GM12878 (cell line): ENCODE measurements at regions not wholly inside any gene's neighbourhood (a gene's known extent, or its start where the extent isn't known, plus 50 kb on each side); places are given as distances from the start of the nearest gene placed in this dataset.

ENCODE experiments used
- ATAC-seq: fragments of 200-7000 bp; cut with Tn5 transposase; 3 replicates; pipeline ENCODE4 v1.9.1; 2020; ENCODE audit warnings: mild to moderate bottlenecking, moderate library complexity
- BruUV-seq: library from RNA; stranded (reverse); fragments of 400-500 nt; replicated peaks from 2 replicates; lab custom pipeline; 2021; lab: Mats Ljungman, UMichigan
- CTCF ChIA-PET: fragments of 300-600 bp; sonication (Branson Sonifier 250); formaldehyde crosslinking; extraction: SDS; loops from one replicate; lab custom pipeline; 2021; ENCODE audit warnings: inconsistent platforms; lab: Yijun Ruan, JAX
- POLR2A ChIA-PET: fragments of 350-600 bp; formaldehyde crosslinking; extraction: SDS; loops from one replicate; lab custom pipeline; 2021; ENCODE audit warnings: inconsistent platforms; lab: Charles Lee
- RAD21 ChIA-PET: fragments of 300-600 bp; sonication (Branson Sonifier 250); formaldehyde crosslinking; loops from one replicate; lab custom pipeline; 2023; ENCODE audit warnings: antibody characterized with exemption; ENCODE audit not compliant: unreplicated experiment; lab: Charles Lee
- SMC1A ChIA-PET: fragments of 300-600 bp; sonication (Branson Sonifier 250); formaldehyde crosslinking; loops from one replicate; lab custom pipeline; 2023; ENCODE audit not compliant: unreplicated experiment, uncharacterized antibody; lab: Charles Lee
- DNase-seq: peaks from one replicate; pipeline ENCODE4 v3.0.0-alpha.2; 2011; ENCODE audit warnings: low read depth, low spot score
- FAIRE-seq: peaks from 3 replicates; lab custom pipeline; 2011; peaks lifted over from hg19 to GRCh38; lab: Jason Lieb, UNC
- H2AFZ ChIP-seq: 2 replicates; pipeline ENCODE4 v1.6.0; 2011; ENCODE audit warnings: low read depth, low read length, control low read depth; ENCODE audit not compliant: control insufficient read depth
- H3K27ac ChIP-seq: 2 replicates; pipeline ENCODE4 v1.5.1; 2011; ENCODE audit warnings: control low read depth; ENCODE audit not compliant: control insufficient read depth, insufficient read depth
- H3K27me3 ChIP-seq, 2 experiments: replicated peaks in 1 of 2; 2 replicates each; pipeline versions ENCODE4 v1.6.0 to v1.6.1; 2011; ENCODE audit warnings: low read length in 1 of 2; ENCODE audit not compliant: control insufficient read depth in 2 of 2, insufficient read depth in 2 of 2
- H3K36me3 ChIP-seq, 2 experiments: 2 replicates each; pipeline ENCODE4 v1.5.1; 2011; ENCODE audit warnings: low read length in 1 of 2; ENCODE audit not compliant: control insufficient read depth in 2 of 2, insufficient read depth in 2 of 2
- H3K4me1 ChIP-seq: 2 replicates; pipeline ENCODE4 v1.6.1; 2011; ENCODE audit warnings: mild to moderate bottlenecking, low read length, moderate library complexity, mixed read lengths; ENCODE audit not compliant: control insufficient read depth, insufficient read depth
- H3K4me2 ChIP-seq: 2 replicates; pipeline ENCODE4 v1.6.0; 2011; ENCODE audit warnings: control low read depth; ENCODE audit not compliant: control insufficient read depth, insufficient read depth
- H3K4me3 ChIP-seq: fragments of 200-600 bp; sonication (generic); 2 replicates; pipeline ENCODE4 v1.5.1; 2016
- H3K79me2 ChIP-seq: 2 replicates; pipeline ENCODE4 v1.6.0; 2011; ENCODE audit warnings: low read length; ENCODE audit not compliant: control insufficient read depth, insufficient read depth
- H3K9ac ChIP-seq: 2 replicates; pipeline ENCODE4 v1.8.0; 2011; ENCODE audit warnings: low read length, control low read depth, mixed read lengths; ENCODE audit not compliant: control insufficient read depth, insufficient read depth
- H3K9me3 ChIP-seq: replicated peaks from 3 replicates; pipeline ENCODE4 v1.5.1; 2011; ENCODE audit warnings: mild to moderate bottlenecking, low read length; ENCODE audit not compliant: control insufficient read depth, insufficient read depth
- H4K20me1 ChIP-seq: 2 replicates; pipeline ENCODE4 v1.6.0; 2011; ENCODE audit not compliant: control insufficient read depth, insufficient read depth
- ATF7 ChIP-seq: fragments of 450-650 bp; IDR thresholded peaks from 2 replicates; pipeline ENCODE4 v1.6.1; 2016; ENCODE audit warnings: low read depth, mild to moderate bottlenecking
- CBFB ChIP-seq: IDR thresholded peaks from 2 replicates; pipeline ENCODE4 v1.6.1; 2016; ENCODE audit warnings: antibody characterized with exemption, low read depth
- CBX5 ChIP-seq: sonication (generic); IDR thresholded peaks from 2 replicates; pipeline ENCODE4 v1.6.1; 2016; ENCODE audit warnings: low read depth, moderate library complexity, mild to moderate bottlenecking, inconsistent platforms
- KAT2A ChIP-seq: conservative IDR thresholded peaks from 2 replicates; pipeline ENCODE4 v1.6.1; 2011; ENCODE audit warnings: low read depth, low read length; ENCODE audit not compliant: control insufficient read depth
- MYC ChIP-seq: IDR thresholded peaks from 2 replicates; pipeline ENCODE4 v1.6.1; 2011; ENCODE audit warnings: mild to moderate bottlenecking, low read length, moderate library complexity, inconsistent platforms; ENCODE audit not compliant: insufficient read depth, insufficient replicate concordance, insufficient read length, severe bottlenecking
- NFYA ChIP-seq: IDR thresholded peaks from 2 replicates; pipeline ENCODE4 v1.6.1; 2011; ENCODE audit warnings: low read depth, mild to moderate bottlenecking, low read length, improper control_type of control experiment, borderline replicate concordance
- RAD21 ChIP-seq: IDR thresholded peaks from 2 replicates; pipeline ENCODE4 v1.6.1; 2011; ENCODE audit warnings: mild to moderate bottlenecking, low read depth, low read length, moderate library complexity; ENCODE audit not compliant: insufficient read depth
- SIN3A ChIP-seq: IDR thresholded peaks from 2 replicates; pipeline ENCODE4 v1.6.1; 2012; ENCODE audit warnings: low read depth, low read length, improper control_type of control experiment
- STAT1 ChIP-seq: fragments of 450-650 bp; conservative IDR thresholded peaks from 2 replicates; pipeline ENCODE4 v1.6.1; 2014; ENCODE audit warnings: antibody characterized with exemption, mild to moderate bottlenecking
- ZBTB40 ChIP-seq: fragments of 450-650 bp; IDR thresholded peaks from 2 replicates; pipeline ENCODE4 v1.6.1; 2016; ENCODE audit warnings: mild to moderate bottlenecking, moderate library complexity, borderline replicate concordance
- ZNF592 ChIP-seq: fragments of 450-650 bp; IDR thresholded peaks from 2 replicates; pipeline ENCODE4 v1.6.1; 2017; ENCODE audit warnings: mild to moderate bottlenecking, moderate library complexity
- in situ Hi-C: fragments of 300-500 bp; cut with MboI; formaldehyde crosslinking; loops from 9 replicates; pipeline ENCODE4 v1.14.3; 2018; ENCODE audit warnings: mixed read lengths
- intact Hi-C: fragments of 100-400 bp; cut with micrococcal nuclease; formaldehyde crosslinking; loops from one replicate; pipeline ENCODE4 v1.14.2; 2022; ENCODE audit not compliant: unreplicated experiment

GRCh38 chrX:46295963-46296362 is 249.3 kb downstream of the ZNF674 start:
- Histone ChIP-seq H4K20me1 (no peaks in the 10 kb centered on the region), H3K4me1 (no peaks in the 10 kb centered on the region), H3K27me3 (no peaks in the 10 kb centered on the region), H3K9me3 (no peaks in the 10 kb centered on the region), H3K4me3 (no peak overlapping the region)
- no peak for FAIRE-seq
- in situ Hi-C loops = no loop called here
- POLR2A ChIA-PET = no interaction called here
- no peak for TF ChIP-seq KAT2A
- no peak for TF ChIP-seq ZBTB40
- no peak for TF ChIP-seq MYC
- no peak for TF ChIP-seq CBFB
- TF ChIP-seq ATF7 = no peak
- no peak for TF ChIP-seq NFYA
- no peak for TF ChIP-seq ZNF592
- TF ChIP-seq RAD21 = no peak
- TF ChIP-seq CBX5 = no peak
- no peak for TF ChIP-seq STAT1
- no peak for TF ChIP-seq SIN3A
- TF ChIP-seq, all 136 proteins: peak for 0
- intact Hi-C loops = no loop called here
- no peak overlapping the region for H3K4me2 ChIP-seq
- H3K36me3 ChIP-seq = no peaks in the 10 kb centered on the region
- H2AFZ ChIP-seq = no peak overlapping the region
- ChIA-PET RAD21 (no interaction called here), CTCF (no interaction called here), SMC1A (no interaction called here)
- ATAC-seq (no peak), DNase-seq (no peak)
- H3K27ac ChIP-seq = no peak overlapping the region
- no peaks in the 10 kb centered on the region for H3K79me2 ChIP-seq
- no peak overlapping the region for H3K9ac ChIP-seq
- no TSS peak for BruUV-seq
